GDM1 (cell line): ENCODE measurements at regions not wholly inside any gene's neighbourhood (a gene's known extent, or its start where the extent isn't known, plus 50 kb on each side); places are given as distances from the start of the nearest gene placed in this dataset.

Experiments used
- DNase-seq: peaks from one replicate; lab custom pipeline; 2025; lab: John Stamatoyannopoulos, UW

- DNase-seq: no peak
Observed at GRCh38 chr19:31402529-31403316, 53.5 kb upstream of the TSHZ3 start.

DNA sequence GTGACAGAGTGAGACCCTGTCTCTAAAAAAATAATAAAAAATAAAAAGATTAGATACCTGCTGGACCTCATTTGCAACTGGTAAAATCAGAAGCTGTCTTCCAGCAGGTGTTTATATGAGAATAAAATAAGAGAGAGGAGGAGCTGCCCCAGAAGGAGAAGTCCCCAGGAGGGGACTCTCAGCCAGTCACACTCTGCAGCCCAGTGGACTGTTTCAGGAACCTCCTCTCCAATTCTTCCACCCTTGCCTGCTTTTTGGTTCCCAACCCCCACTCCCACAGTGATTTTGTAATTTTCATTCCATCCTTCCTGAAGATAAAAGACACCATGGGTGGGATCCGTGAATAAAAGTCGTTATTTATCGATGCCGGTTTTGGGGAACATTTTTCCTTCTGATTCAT lies 56.9 kb upstream of the TSHZ3 start:
- DNase-seq: no peak

GRCh38 chr19:31408460-31409124 lies 59.4 kb upstream of the TSHZ3 start:
- no peak for DNase-seq

DNA sequence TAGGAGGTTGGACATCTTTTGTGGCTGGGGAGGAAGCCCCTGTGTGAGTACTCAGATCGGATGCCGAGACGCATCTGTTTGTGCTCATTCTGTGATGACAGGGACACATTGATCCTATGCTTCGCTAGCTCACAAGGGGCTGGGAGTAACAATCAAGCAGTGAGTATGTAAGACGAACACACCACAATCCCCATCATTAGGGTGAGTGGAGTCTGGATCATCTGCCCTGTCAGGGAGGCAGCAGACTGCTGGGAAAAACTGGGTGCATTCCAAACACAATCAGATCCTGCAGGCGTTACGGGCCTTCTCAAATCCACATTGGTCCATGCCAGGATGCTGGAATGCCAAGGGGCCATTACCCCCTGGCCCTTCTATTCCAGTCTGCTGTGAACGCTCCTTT lies 64.1 kb upstream of the TSHZ3 start:
- DNase-seq: no peak

DNA sequence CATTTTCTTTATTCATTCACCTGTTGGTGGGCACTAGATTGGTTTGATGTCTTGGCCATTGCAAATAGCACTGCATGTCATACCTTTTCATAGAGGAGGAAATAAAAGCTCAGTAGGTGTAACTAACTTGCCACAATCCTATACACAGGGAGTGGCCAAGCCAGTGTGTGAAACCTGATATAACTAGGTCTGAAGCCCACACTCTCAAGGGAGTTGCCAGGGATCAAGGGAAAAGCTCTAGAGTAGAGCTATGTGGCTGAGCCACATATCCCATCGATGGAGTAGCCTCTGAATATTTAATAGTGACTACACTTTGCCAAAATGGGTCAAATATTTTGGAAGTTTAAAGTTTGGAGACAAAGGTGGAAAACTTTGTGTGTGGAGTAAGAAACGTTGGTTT lies 66.1 kb upstream of the TSHZ3 start:
- no peak for DNase-seq

DNA sequence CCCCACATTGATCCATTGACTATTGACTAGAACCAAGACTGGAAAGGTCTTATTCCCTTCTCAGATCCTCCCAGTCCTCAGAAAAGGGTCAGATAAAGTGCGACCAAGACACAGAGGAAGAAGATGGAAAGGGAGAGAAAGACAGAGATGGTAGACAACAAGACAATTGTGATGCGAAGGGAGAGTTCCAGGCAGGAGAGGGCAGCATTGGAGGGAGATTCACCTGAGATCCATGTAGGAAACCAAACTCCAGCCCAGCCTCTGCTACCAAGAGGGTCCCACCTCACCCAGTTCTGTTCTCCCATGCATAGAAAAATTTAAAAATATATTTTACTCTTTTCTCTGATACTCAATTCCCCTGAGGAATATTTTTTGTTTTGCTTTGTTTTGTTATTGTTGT lies 67.3 kb upstream of the TSHZ3 start:
- no peak for DNase-seq

DNA sequence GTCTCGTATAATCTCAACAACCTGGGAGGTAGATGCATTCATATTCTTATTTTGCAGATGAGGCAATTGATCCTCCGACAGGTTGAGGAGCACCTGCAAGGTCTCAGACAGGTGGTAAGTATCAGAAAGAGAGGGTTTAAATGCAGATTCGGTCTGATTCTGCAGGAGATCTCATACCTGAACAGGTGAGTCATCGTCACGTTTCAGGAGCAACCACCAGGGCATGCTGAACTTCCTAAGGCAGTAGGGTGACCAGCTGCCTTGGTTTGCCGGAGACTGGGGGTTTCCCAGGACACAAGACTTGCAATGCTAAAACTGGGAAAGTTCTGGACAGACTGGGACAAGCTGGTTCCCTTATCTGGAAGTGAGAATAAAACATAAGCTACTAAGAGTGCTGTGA lies 68.8 kb upstream of the TSHZ3 start:
- no peak for DNase-seq

DNA sequence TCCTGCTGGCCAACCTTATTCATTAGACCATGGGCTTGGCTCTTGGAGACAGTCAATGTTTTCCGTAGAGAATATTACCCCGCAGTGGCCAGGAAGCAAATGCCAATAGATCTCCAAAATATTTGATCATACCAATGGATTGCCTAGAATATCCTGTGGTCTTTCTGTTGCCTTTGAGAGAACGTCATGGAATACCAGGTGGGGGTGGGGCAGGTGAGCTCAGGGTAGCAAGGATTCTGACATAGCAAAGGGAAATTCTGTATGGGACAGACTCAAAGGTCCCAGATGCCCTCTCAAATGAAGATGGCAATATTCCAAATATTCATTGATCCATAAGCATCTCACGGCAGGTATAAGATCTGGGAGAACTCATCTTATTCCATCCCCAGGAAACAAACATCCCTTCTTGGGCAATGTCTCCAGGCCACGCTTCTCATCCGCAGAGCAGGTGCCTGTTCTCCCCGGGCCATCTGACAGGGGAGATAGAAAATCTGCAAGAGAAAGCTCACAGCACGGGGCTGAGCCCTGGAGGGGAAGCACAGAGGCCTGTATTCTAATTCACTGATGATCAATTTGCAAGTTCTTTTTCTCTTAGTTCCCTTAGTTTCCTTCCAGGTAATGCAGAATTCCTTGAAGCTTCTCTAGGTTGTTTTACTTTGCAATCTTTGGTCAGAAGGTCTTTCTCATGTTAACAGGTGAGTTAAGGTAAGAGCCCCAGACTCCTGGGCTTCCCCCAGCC lies 69.6 kb upstream of the TSHZ3 start:
- no peak for DNase-seq

- DNase-seq: no peak
Observed at GRCh38 chr19:31419871-31420445, 70.7 kb upstream of the TSHZ3 start.

GRCh38 chr19:31421082-31421481 lies 71.8 kb upstream of the TSHZ3 start:
- no peak for DNase-seq

DNA sequence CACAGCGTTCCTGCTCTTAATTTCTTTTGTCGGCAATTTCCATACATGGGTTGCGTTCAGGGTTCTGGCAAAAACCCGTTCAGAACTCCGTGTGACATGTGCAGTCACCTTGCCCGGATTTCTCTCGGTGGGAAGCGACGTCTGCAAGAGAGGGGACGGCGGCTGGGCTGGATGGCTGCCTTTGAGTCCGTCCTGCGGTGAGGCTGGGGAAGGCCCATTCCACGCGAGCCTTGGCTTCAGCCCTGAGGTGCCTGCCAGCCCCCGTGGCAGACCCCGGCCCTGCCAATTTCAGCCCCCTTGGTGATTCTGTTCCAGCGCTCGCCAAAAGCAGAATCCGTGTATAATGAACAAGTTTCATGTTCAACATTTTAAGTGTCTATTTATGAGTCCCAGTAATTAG lies 72.6 kb upstream of the TSHZ3 start:
- no peak for DNase-seq

DNA sequence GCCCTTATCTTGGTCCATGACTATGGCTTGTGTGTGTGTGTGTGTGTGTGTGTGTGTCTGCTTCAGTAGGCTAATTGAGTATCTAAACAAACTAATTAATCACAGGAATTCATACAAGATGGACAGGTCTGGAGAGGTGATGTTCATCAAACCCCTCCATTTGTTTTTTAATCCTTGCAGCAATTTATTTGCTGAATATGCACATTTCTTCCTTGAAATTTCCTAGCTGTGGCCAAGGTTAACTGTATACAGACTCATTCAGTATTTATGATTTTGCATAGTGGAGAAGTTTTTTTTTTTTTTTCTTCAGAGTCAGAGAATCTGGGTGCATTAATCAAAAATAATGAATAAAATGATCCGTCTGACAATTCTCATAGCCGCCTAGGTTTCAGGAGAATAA lies 74.7 kb upstream of the TSHZ3 start:
- no peak for DNase-seq

DNA sequence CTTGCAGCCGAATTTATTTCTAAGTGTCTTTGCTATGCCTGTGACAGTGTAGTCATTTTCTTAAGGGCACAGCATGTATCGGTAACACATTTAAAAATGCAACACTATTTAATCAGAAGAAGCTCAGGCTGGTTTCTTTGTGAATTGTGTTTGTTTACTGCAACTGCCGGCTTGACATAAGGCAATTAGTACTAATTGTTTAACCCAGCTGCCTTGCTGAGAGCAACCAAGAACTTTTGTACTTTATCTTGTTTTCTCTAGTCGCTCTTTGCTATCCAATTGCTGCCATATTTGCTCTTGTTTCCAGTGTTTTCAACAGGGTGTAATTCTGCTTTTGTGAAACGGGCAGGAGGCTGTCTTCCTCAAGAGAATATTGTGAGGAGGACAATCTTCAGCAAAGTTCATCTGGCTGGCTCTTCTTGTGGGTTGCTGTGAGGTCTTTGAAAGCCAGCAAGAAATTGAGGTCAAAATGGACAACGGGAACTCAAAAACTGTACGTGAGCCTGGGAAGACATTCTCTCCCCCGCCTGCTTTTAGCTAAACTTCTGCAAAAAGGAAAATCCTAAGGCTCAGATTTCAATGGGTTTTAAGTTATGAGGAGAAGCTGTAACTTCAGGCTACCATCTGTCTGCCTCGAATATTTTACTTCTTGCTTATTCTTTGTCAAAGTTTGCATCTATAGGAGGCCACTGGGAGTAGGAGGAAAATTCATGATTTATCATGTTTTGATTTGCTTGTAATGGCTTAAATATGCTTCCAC lies 75.8 kb upstream of the TSHZ3 start:
- no peak for DNase-seq

GRCh38 chr19:31427857-31428256 lies 78.6 kb upstream of the TSHZ3 start:
- DNase-seq: no peak

DNA sequence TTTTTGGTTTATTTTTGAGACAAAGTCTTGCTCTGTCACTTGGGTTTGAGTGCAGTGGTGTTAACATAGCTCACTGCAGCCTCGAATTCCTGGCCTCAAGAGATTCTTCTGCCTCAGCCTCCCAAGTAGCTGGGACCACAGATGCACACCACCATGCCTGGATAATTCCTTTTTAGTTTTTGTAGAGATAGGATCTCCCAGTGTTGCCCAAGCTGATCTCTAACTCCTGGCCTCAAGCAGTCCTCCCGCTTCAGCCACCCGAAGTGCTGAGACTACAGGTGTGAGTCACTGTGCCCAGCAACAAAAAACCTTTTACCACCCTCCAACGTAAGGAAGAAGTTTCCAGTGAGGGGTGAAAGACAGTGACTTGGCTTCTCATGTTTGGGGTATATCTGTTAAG lies 81.1 kb upstream of the TSHZ3 start:
- no peak for DNase-seq

DNA sequence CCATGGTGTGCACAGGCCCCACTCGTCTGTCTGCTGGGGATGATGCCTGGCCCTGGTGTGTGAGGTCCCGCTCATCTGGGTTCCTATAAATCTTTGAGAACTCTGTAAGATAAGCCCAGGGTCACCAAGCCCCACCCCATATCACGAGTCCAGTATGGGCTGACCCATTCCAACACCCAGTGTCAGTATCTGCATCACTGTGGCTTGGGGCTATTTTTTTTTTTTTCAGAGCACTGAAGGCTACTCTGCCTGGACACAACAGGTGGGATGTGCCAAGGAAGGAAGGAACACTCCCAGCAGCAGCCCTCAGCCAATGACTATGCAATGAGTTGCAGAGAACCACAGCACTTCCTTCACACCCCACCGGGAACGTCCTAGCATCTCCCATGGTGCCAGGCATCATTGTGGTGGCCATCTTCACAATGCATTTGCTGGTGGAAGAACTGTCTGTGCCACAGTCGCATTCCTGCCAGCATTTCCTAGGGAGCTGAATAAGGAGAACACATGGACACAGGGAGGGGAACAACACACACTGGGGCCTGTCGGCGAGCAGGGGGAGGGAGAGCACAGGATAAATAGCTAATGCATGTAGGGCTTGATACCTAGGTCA lies 83.1 kb upstream of the TSHZ3 start:
- DNase-seq: no peak

- no peak for DNase-seq
Observed at GRCh38 chr19:31436121-31436776, 87.0 kb upstream of the TSHZ3 start.

DNA sequence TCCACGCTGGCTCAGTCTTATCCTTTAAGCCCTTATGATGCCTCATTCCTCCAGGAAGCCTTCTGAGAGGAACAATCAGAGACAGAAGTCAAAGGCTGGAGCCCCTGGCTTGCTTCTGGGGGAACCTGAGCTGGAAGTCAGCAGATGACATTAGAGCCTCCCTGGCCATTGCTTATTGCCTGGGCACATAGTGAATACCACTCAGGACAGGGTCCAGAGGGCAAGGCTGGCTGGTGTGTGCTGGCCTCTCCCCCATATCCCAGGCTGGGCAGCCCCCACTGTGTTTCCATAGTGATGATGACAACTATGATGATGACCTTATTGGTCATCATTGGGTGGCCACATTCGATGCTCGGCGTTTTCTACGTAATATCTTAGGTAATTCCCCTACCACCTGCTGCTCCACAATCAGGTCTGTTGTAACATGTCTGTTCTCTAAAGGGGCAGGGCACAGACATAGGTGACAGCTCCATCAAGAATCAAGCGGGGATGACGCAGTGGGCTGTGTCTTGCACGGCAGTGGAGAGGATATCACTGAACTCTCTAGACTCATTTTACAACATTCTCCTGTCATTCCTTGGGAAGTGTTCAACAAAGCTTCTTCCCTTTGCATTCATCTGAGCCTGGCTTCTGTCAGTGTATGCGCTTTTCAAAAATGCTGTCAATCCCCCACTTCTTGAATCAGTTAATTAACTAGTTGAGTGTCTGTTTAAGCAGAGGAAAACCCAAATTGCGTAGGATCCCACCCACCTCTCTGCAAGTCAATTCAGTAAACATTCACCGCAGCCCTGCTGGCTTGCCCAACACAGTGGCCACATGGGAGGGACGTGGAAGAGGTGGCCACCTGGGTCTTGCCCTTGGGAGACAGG lies 89.4 kb upstream of the TSHZ3 start:
- DNase-seq: no peak

DNA sequence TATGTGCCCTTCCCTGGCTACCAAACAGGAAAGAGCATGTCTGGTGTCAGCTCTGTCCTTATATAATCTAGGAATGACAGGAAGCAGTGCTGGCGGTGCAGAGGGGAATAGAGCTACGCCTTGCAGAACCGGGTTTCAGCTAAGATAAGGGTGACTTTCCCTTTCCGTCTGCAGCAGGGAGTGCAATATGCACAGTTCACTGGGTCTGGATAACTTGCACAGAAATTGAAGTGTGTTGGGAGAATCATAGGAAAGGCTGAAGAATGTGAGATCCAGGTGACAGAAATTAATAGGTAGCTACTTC lies 90.0 kb upstream of the TSHZ3 start:
- no peak for DNase-seq

DNA sequence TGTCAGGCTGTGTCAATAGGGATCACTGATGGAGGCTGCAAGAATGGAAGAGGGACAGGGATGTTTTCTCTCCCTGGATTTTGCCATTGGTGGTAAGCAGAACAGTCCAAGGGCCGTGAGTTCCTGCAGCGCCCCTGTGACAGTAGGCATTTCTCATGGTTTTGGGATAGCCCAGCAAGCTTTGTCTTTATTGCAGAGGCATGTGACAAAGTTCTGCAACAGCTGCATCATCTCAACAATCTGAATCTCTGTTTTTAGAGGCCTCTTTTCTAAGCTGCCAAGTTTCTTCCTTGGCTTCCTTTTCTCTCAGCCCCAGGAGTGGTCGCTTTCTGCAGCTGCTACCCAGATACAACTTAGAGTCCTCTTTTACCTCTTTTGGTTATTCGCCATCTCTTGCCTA lies 95.7 kb upstream of the TSHZ3 start:
- DNase-seq: no peak
